ENCODE measurements at regions not wholly inside any gene's neighbourhood (a gene's known extent, or its start where the extent isn't known, plus 50 kb on each side); places are given as distances from the start of the nearest gene placed in this dataset.

DNA sequence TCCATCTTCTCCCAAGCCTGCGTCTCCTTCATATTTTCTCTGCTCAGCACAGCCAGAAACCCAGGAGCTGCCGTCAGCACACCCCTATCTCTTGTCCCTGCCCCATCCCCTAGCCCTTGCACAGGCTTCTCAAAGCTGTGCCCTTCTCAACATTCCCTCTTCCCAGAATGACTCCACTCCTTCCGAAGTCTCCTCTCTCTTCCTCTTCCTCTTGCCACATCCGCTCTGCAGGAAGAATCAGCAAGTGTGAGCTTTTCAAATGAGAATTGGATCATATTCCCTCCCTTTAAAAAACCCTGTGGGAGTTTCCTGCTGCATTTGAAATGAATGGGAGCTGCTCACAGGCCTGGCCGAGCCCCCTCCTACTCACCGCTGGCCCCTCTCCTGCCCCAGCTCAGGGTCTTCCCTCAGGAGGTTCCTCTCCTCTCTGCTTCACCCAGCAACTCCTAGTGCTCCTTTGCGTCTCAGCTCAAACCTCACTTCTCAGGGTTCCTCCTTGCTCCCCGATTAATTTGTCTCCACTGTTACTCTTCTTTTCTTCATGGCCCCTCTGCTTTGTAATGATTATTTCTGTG lies 528.5 kb upstream of the CCDC196 start:
- no peaks in the 10 kb centered on the region for H3K9me3 ChIP-seq (replicated peaks; ENCODE audit: low read length)
- H3K9ac ChIP-seq (ENCODE audit: low read depth, low read length), result no peak overlapping the region
- no peak overlapping the region for H3K4me3 ChIP-seq (ENCODE audit: low read length)
- peaks cover 16% of the 10 kb centered on the region for H3K27me3 ChIP-seq (ENCODE audit: control insufficient read depth, insufficient read depth, low read length)
- H3K4me1 ChIP-seq (ENCODE audit: control insufficient read depth, insufficient read depth, low read length), result no peaks in the 10 kb centered on the region
- H3K36me3 ChIP-seq (ENCODE audit: insufficient read depth, low read length), result no peaks in the 10 kb centered on the region
- H3K4me2 ChIP-seq (ENCODE audit: low read length), result no peak overlapping the region

DNA sequence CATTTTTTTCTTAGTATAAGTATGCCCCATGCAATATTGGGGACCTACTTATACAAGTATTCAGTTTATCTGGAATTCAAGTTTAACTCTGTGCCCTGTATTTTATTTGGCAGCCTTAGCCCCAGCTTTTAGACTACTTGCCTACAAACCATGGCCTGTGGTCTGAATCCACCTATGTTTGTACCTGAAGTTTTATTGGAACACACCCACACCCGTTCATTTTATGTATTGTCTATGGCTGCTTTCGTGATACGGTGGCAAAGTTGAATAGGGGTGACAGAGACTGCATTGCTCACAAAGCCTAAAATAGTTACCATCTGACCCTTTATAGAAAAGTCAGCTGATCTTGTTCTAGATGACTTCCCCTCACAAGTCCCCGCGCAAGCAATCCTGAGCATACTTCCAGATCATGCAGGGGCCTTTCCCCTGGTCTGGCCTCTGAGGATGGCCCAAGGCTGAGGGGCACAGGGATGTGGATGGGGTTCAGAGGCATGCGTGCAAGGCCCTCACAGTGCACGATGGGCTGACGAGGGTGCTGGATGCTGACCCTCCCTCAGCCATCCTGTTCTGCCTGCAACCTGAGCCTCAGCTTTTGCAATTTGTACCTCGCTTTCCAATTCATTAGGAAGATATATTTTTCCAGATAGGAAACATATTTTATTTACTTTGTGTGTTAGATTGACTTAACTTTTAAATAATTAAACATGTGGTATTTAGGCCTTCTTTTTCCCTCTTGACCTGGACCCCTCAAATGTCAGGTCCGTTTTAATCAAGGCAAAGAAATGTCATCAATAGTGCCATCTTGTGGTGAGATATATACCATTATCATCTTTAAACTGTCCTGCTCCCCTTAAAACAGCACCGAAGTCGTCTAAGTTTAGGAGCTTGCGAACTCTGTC lies 527.3 kb upstream of the CCDC196 start:
- H3K4me1 ChIP-seq (ENCODE audit: control insufficient read depth, insufficient read depth, low read length), result no peaks in the 10 kb centered on the region
- H3K27me3 ChIP-seq (ENCODE audit: control insufficient read depth, insufficient read depth, low read length), result peaks cover 24% of the 10 kb centered on the region
- no peaks in the 10 kb centered on the region for H3K36me3 ChIP-seq (ENCODE audit: insufficient read depth, low read length)
- no peak overlapping the region for H3K9ac ChIP-seq (ENCODE audit: low read depth, low read length)
- H3K4me3 ChIP-seq (ENCODE audit: low read length), result no peak overlapping the region
- no peaks in the 10 kb centered on the region for H3K9me3 ChIP-seq (replicated peaks; ENCODE audit: low read length)
- no peak overlapping the region for H3K4me2 ChIP-seq (ENCODE audit: low read length)

DNA sequence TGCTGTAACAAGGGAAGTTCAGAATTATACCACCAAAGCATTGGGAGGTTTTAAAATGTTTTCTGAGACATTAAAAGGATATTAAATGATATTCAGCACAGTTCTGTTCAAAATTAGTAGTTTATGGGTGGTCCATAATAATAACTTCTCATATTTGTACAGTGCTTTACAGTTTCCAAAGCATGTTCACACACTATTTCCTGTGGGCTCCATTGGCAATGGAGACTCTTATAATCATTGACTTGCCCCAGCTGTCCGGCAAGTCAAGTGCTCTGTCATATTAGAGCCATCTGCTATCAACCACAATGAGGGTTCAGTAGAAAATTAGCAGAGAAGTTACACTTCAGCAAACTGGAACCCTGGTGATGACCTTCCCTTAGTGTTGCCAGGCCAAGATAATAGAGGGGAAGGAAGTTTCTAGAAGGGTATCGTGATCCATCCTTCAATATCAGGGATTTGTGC lies 526.6 kb upstream of the CCDC196 start:
- Histone ChIP-seq H3K27me3 (ENCODE audit: control insufficient read depth, insufficient read depth, low read length) (peaks cover 24% of the 10 kb centered on the region), H3K36me3 (ENCODE audit: insufficient read depth, low read length) (no peaks in the 10 kb centered on the region), H3K4me3 (ENCODE audit: low read length) (no peak overlapping the region), H3K4me2 (ENCODE audit: low read length) (no peak overlapping the region), H3K4me1 (ENCODE audit: control insufficient read depth, insufficient read depth, low read length) (no peaks in the 10 kb centered on the region), H3K9ac (ENCODE audit: low read depth, low read length) (no peak overlapping the region), H3K9me3 (replicated peaks; ENCODE audit: low read length) (no peaks in the 10 kb centered on the region)

DNA sequence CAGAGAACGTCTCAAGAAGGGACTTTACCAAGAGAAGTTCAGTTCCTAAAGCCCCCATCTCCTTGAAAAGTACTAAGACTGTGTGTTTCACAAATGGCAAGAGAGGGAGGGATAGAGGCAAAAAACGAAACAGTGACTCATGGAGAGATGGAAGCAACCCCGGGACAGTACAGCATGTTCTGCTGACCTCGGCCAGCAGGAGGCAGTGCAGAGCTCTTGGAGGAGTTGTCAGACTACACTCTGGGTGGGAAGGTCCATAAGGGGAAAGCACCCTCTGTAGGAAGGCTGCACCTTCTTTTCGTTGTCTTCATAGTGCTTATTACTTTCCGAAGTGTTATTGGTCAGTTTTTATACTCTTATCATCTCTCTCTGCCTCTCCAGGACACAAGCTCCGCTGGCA lies 525.2 kb upstream of the CCDC196 start:
- no peaks in the 10 kb centered on the region for H3K4me1 ChIP-seq (ENCODE audit: control insufficient read depth, insufficient read depth, low read length)
- H3K27me3 ChIP-seq (ENCODE audit: control insufficient read depth, insufficient read depth, low read length), result peaks cover 28% of the 10 kb centered on the region
- no peak overlapping the region for H3K4me3 ChIP-seq (ENCODE audit: low read length)
- H3K9me3 ChIP-seq (replicated peaks; ENCODE audit: low read length), result no peaks in the 10 kb centered on the region
- H3K4me2 ChIP-seq (ENCODE audit: low read length), result no peak overlapping the region
- H3K9ac ChIP-seq (ENCODE audit: low read depth, low read length), result no peak overlapping the region
- H3K36me3 ChIP-seq (ENCODE audit: insufficient read depth, low read length), result no peaks in the 10 kb centered on the region

DNA sequence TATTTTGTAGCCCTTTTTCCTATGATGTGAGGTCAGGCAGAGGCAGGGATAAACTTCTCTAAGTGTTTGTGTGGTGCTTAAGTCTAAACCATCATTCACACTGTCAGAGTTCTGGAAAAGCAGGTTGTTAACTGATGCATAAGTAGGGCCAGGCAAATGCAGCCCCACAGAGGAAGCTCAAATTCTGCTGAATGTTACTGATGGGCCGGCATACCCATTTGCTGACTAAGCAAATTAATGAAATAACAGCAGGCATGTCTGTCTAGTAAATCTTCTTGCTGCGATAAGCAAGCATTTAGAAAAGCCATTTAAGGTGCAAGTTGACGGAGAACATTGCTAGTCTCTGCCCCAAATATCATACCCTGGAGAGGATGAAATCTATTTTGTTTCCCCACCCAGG lies 523.2 kb upstream of the CCDC196 start:
- no peaks in the 10 kb centered on the region for H3K36me3 ChIP-seq (ENCODE audit: insufficient read depth, low read length)
- peaks cover 29% of the 10 kb centered on the region for H3K27me3 ChIP-seq (ENCODE audit: control insufficient read depth, insufficient read depth, low read length)
- H3K4me2 ChIP-seq (ENCODE audit: low read length), result no peak overlapping the region
- H3K4me1 ChIP-seq (ENCODE audit: control insufficient read depth, insufficient read depth, low read length), result no peaks in the 10 kb centered on the region
- no peak overlapping the region for H3K9ac ChIP-seq (ENCODE audit: low read depth, low read length)
- no peak overlapping the region for H3K4me3 ChIP-seq (ENCODE audit: low read length)
- no peaks in the 10 kb centered on the region for H3K9me3 ChIP-seq (replicated peaks; ENCODE audit: low read length)

DNA sequence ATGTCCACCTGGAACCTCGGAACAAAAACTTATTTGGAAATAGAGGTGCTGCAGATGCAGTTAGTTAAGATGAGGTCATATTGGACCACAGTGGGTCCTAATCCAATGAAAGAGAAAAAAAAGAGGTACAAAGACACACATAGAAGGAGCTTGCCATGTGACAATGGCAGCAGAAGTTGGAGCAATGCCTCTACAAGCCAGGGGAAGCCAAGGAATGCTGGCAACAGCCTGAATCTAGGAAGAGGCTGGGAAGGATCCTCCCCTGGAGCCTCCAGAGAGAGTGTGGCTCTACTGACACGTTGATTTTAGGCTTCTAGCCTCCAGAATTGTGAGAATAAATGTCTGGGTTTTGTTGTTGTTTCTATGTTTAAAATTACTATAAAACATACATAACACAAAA lies 521.8 kb upstream of the CCDC196 start:
- no peaks in the 10 kb centered on the region for H3K9me3 ChIP-seq (replicated peaks; ENCODE audit: low read length)
- peaks cover 29% of the 10 kb centered on the region for H3K27me3 ChIP-seq (ENCODE audit: control insufficient read depth, insufficient read depth, low read length)
- no peaks in the 10 kb centered on the region for H3K4me1 ChIP-seq (ENCODE audit: control insufficient read depth, insufficient read depth, low read length)
- H3K4me3 ChIP-seq (ENCODE audit: low read length), result no peak overlapping the region
- no peak overlapping the region for H3K4me2 ChIP-seq (ENCODE audit: low read length)
- no peaks in the 10 kb centered on the region for H3K36me3 ChIP-seq (ENCODE audit: insufficient read depth, low read length)
- H3K9ac ChIP-seq (ENCODE audit: low read depth, low read length), result no peak overlapping the region

DNA sequence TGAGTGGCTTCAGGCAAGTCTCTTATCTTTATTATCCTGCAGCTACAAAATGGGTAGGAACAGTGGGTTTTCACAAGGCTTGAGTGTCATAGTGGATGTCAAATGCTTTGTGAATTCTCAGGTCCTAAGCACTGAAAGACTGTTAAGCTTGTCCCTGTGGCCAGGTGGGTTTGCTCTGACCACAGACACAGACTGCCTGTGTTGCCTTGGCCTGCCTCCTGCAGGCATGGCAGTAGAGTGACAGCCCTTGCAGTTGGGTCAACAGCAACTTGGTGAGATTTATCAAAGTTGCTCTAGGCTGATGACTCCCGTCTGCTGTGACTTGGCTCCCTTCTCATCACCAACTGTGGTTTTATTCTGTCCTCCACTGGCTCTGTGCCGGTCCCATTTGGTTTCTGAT lies 520.0 kb upstream of the CCDC196 start:
- Histone ChIP-seq H3K36me3 (ENCODE audit: insufficient read depth, low read length) (no peaks in the 10 kb centered on the region), H3K4me1 (ENCODE audit: control insufficient read depth, insufficient read depth, low read length) (no peaks in the 10 kb centered on the region), H3K9me3 (replicated peaks; ENCODE audit: low read length) (no peaks in the 10 kb centered on the region), H3K4me2 (ENCODE audit: low read length) (no peak overlapping the region), H3K27me3 (ENCODE audit: control insufficient read depth, insufficient read depth, low read length) (peaks cover 21% of the 10 kb centered on the region), H3K9ac (ENCODE audit: low read depth, low read length) (no peak overlapping the region), H3K4me3 (ENCODE audit: low read length) (no peak overlapping the region)

DNA sequence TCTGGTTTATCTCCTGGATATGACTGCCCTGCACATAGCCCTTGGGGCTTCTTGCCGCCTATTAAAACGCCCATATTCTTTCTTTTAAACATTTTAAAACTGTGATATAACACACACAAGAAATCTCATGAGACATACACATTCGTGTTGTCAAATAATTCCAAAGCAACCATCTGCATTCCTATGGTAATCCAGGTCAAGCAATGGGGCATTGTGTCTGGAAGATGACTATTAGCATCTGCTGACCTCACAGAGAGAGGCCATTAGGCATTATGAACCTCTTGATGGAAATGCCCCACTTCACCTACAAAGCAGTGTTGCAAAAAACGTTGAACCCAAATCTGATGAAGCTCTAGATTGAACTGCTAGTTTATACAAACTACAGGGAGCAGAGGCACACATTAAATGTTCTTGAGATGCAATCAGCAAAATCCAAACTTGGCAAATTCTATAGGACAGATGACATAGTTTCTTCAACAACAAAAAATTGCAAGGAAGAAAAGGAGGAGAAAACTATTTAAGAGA lies 513.8 kb upstream of the CCDC196 start:
- H3K36me3 ChIP-seq (ENCODE audit: insufficient read depth, low read length), result no peaks in the 10 kb centered on the region
- H3K4me2 ChIP-seq (ENCODE audit: low read length), result no peak overlapping the region
- H3K9ac ChIP-seq (ENCODE audit: low read depth, low read length), result no peak overlapping the region
- no peaks in the 10 kb centered on the region for H3K4me1 ChIP-seq (ENCODE audit: control insufficient read depth, insufficient read depth, low read length)
- no peak overlapping the region for H3K4me3 ChIP-seq (ENCODE audit: low read length)
- H3K9me3 ChIP-seq (replicated peaks; ENCODE audit: low read length), result no peaks in the 10 kb centered on the region
- H3K27me3 ChIP-seq (ENCODE audit: control insufficient read depth, insufficient read depth, low read length), result no peaks in the 10 kb centered on the region

DNA sequence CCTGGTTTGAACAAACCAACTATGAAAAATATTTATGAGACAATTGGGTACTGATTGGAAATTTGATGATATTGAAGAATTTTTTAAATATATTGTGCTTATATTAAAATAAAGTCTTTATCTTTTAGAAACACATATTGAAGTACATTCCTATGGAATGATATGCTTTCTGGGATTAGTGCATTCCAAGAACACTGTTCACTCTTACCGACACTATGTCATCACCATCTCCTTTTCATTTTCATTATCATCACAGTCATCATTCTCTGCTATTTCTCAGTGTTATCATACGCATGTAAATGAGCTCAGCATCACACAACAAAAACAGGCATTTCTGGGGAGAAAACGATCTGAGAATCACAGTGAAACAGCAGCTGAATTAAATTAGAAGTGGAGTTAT lies 513.3 kb upstream of the CCDC196 start:
- H3K9me3 ChIP-seq (replicated peaks; ENCODE audit: low read length), result no peaks in the 10 kb centered on the region
- H3K4me2 ChIP-seq (ENCODE audit: low read length), result no peak overlapping the region
- no peaks in the 10 kb centered on the region for H3K27me3 ChIP-seq (ENCODE audit: control insufficient read depth, insufficient read depth, low read length)
- H3K4me1 ChIP-seq (ENCODE audit: control insufficient read depth, insufficient read depth, low read length), result no peaks in the 10 kb centered on the region
- no peak overlapping the region for H3K4me3 ChIP-seq (ENCODE audit: low read length)
- H3K36me3 ChIP-seq (ENCODE audit: insufficient read depth, low read length), result no peaks in the 10 kb centered on the region
- H3K9ac ChIP-seq (ENCODE audit: low read depth, low read length), result no peak overlapping the region

DNA sequence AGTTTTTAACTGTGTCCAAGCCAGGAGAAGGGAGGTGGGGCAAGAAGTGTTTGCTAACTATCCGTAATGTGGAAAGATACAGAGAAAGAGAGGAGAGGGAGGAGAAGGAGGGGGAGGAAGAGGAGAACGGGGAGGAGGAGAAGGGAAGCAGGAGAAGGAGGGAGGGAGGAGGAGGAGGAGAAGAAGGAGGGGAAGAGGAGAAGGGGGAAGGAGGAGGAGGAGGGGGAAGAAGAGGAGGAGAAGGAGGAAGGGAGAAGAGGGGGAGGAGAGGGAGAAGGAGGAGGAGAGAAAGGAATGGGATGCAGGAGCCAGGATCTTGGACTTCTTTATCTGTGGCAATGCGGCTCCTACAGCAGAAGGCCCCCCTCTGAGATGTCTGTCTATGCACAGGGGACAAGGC lies 510.3 kb upstream of the CCDC196 start:
- Histone ChIP-seq H3K9ac (ENCODE audit: low read depth, low read length) (no peak overlapping the region), H3K9me3 (replicated peaks; ENCODE audit: low read length) (no peaks in the 10 kb centered on the region), H3K4me3 (ENCODE audit: low read length) (no peak overlapping the region), H3K4me1 (ENCODE audit: control insufficient read depth, insufficient read depth, low read length) (no peaks in the 10 kb centered on the region), H3K36me3 (ENCODE audit: insufficient read depth, low read length) (no peaks in the 10 kb centered on the region), H3K27me3 (ENCODE audit: control insufficient read depth, insufficient read depth, low read length) (no peaks in the 10 kb centered on the region), H3K4me2 (ENCODE audit: low read length) (no peak overlapping the region)

DNA sequence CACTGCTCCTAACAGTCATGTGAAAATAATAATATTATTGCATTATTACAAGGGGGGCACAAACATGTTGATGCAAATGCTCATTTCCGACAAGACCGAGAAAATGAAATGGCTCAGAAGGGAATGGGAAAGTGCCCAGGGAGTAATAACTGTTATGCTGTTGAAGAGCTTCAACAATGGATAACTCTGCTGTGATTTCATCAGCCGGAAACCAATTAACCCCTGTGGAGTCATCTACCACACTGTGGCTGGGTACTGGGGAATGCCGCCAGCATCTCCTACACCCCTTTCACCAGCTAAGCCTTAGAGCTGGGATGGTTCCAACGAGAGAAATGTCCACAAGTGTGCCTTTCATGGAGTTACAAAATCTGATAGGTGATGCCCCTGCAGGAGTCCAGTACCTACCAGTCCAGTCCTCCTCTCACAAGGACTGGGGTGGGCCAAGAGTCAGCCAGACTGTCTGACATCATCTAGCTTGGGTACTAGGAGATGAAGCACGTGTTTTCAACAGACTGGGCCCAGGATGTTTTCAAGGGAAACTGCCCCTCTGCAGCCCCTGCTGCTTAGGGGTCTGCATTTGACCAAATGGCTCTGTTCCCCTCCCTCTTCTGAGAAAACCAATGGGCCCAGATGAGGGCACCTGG lies 509.3 kb upstream of the CCDC196 start:
- no peak overlapping the region for H3K4me3 ChIP-seq (ENCODE audit: low read length)
- no peak overlapping the region for H3K9ac ChIP-seq (ENCODE audit: low read depth, low read length)
- H3K9me3 ChIP-seq (replicated peaks; ENCODE audit: low read length), result no peaks in the 10 kb centered on the region
- H3K4me1 ChIP-seq (ENCODE audit: control insufficient read depth, insufficient read depth, low read length), result no peaks in the 10 kb centered on the region
- H3K36me3 ChIP-seq (ENCODE audit: insufficient read depth, low read length), result no peaks in the 10 kb centered on the region
- no peak overlapping the region for H3K4me2 ChIP-seq (ENCODE audit: low read length)
- no peaks in the 10 kb centered on the region for H3K27me3 ChIP-seq (ENCODE audit: control insufficient read depth, insufficient read depth, low read length)
